Activated CD8-positive, alpha-beta memory T cell treated with anti-CD3 and anti-CD28 coated beads, Interleukin-2, amount 50 U/mL, for 1 hour (primary cell): ENCODE measurements at regions not wholly inside any gene's neighbourhood (a gene's known extent, or its start where the extent isn't known, plus 50 kb on each side); places are given as distances from the start of the nearest gene placed in this dataset.

Experiments
- DNase-seq: peaks from one replicate; pipeline ENCODE4 v3.0.0-alpha.2; 2020; ENCODE audit errors: extremely low read depth

DNA sequence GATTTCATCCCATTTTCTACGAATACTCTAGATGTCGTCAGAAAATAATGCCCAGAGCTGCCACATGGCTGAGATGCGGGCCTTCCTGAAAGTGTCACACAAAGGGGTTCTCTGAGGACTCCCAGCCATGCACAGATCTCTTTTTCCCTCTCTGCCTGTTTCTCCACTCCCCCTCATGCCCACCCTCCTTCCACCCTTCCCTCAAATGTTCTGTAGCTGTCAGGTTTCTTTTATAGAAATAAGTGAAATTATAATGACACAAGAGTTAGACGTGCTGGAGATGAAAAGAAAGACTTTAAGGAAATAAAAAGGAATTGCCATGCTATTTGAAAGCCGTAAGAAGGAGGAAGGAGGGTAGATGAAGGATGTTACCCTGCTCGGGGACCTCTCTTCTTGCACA is 819.3 kb upstream of the CELF2 start:
- DNase-seq, result no peak

DNA sequence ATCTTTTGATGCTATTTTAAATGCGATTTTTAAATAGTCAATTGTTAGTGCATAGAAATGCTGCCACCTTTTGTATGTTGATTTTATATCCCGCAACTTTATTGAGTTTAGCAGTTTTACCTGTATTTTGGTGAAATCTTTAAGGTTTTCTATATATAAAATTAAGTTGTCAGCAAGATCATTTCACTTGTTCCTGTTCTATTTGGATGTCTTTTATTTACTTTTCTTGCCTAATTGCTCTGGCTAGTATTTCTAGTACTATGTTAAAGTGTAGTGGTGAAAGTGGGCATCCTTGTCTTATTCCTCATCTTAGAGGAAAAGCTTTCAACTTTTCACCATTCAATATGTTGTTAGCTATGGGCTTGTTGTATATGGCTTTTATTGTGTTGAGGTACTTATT is 813.3 kb upstream of the CELF2 start:
- DNase-seq, result no peak

DNA sequence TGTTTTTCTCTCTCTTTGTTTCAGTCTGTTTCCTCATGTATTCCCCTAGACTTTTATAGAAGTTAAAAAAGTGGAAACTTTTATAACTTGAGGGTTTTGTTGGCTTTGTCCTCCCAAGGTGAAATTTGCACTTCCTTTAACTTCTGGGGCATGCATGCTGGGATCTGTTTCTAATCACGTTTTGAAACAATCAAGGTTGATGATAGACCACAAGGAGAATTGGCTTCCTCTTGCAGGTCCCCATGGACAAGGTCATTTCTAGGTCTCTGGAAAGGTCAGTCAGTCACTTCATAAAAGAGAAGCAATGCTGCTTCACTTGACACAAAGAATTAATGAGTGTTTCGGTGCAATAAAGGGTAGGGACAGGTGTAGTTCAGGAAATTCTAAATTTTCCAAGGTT is 811.8 kb upstream of the CELF2 start:
- no peak for DNase-seq

GRCh38 chr10:10207538-10207937 is 810.1 kb upstream of the CELF2 start:
- DNase-seq, result no peak

DNA sequence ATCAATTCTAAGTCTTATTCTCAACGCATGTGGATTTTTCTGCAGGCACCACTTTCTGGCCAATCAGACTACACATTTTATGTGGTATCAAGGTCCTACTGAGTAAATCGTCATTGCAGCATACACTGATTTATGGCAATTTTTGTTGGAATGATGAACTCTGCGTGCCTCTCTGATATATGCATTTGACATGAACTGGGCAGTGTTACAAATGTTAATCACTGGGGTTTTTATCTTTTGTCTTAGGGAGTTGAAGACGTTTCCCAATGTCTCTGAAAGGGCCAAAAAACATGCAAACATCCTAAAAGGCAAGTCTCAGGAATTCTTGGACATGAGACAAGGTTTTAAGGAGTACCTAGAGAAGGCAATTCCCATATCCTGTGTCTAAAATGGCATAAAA is 809.5 kb upstream of the CELF2 start:
- no peak for DNase-seq

- no peak for DNase-seq
Measured at GRCh38 chr10:10209167-10209566, 808.5 kb upstream of the CELF2 start.

GRCh38 chr10:10211409-10211808 is 806.3 kb upstream of the CELF2 start:
- no peak for DNase-seq

GRCh38 chr10:10213237-10213636 is 804.4 kb upstream of the CELF2 start:
- DNase-seq, result no peak

GRCh38 chr10:10222304-10222841 is 795.3 kb upstream of the CELF2 start:
- DNase-seq, result no peak

DNA sequence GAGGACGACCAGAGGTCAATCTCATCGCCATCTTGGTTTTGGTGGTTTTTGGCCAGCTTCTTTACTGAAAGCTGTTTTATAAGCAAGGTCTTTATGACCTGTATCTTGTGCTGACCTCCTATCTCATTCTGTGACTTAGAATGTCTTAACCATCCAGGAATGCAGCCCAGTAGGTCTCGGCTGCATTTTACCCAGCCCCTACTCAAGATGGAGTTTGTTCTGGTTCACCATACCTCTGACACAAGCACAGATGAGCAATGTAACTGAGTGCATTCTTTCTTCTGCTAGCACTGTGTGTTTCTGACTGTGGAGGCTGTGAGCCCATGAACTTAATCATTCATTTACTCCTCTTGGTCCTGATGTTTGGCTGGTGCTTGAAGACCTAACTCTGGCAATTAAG is 794.5 kb upstream of the CELF2 start:
- no peak for DNase-seq

DNA sequence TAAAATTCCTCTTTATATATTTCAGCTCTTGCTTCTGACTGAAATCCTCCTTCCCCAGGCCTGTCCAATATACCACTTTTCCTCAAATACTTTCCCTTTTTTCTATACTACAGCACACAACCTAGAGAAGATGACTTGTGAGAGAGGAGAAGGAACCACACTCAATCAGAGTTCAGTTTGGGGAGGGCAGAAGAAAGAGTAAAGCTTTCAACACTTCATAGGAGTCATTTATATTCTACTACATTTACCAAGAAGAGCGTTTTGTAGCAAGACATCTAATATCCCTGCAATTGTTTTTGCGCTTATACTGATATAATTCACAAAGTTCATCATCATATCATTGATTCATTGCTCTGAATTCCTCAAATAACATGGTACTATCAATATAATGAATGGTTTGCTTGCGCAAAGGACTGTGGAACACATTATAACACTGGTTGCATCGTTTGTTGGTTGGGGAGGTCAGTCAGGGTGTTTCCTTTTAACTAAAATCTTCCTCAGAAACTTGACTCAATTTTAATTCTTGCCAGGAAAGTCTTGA is 792.5 kb upstream of the CELF2 start:
- DNase-seq, result no peak

- DNase-seq, result no peak
Measured at GRCh38 chr10:10233229-10233628, 784.4 kb upstream of the CELF2 start.

GRCh38 chr10:10235003-10235402 is 782.7 kb upstream of the CELF2 start:
- no peak for DNase-seq

- no peak for DNase-seq
Measured at GRCh38 chr10:10247585-10247984, 770.1 kb upstream of the CELF2 start.

GRCh38 chr10:10256860-10257259 is 760.8 kb upstream of the CELF2 start:
- no peak for DNase-seq

DNA sequence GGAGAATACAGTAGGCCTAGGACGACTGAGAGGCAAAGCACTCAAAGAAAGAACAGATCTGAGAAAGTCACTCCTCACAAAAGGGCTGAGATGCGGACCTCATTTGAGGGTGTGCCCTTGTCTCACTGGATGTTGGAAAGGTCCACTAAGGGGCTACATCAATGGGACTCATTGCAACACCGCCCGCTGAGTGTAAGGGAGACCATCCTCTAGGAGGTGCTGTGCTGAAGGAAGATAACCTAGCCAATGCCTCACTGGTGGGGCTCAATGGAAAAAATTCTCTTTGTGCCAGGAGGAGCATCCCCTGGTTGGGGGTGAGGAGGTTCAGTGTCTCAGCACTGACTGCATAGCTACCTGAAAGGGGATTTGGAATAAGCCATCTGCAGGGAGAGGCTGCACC is 758.7 kb upstream of the CELF2 start:
- no peak for DNase-seq

- DNase-seq, result no peak
Measured at GRCh38 chr10:10270126-10271050, 747.3 kb upstream of the CELF2 start.

- DNase-seq, result no peak
Measured at GRCh38 chr10:10271639-10272192, 746.0 kb upstream of the CELF2 start.

DNA sequence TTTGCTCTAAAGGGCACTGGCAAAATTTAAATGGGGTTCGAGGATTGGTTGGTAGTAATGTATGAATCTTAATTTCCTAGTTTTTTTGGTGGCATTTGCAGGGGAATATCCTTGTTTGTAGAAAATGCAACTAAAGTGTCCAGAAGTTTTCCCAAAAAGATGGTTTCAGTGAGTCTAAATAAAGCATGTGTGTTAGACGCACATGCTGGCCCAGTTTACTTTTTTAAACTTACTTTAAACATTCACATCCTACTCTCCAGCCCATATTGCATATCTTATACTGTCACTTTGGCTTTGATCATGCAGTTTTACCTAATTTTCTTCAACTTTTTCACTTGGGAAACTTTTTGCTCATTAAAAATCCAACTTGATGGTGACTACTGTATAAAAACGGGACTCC is 744.0 kb upstream of the CELF2 start:
- no peak for DNase-seq

- DNase-seq, result no peak
Measured at GRCh38 chr10:10279906-10280305, 737.8 kb upstream of the CELF2 start.

- no peak for DNase-seq
Measured at GRCh38 chr10:10292501-10292900, 725.2 kb upstream of the CELF2 start.

GRCh38 chr10:10293041-10293440 is 724.6 kb upstream of the CELF2 start:
- no peak for DNase-seq

- no peak for DNase-seq
Measured at GRCh38 chr10:10293481-10293951, 724.2 kb upstream of the CELF2 start.
